Activated naive CD4-positive, alpha-beta T cell treated with anti-CD3 and anti-CD28 coated beads, Interleukin-2, amount 50 U/mL, for 16 hours (primary cell): ENCODE measurements at regions not wholly inside any gene's neighbourhood (a gene's known extent, or its start where the extent isn't known, plus 50 kb on each side); places are given as distances from the start of the nearest gene placed in this dataset.
"Not testable (repeated sequence)": the region's sequence is repeated elsewhere in the genome, so short reads cannot be mapped to it uniquely, and the experiment has no call there.

Source experiments
- DNase-seq: peaks from one replicate; pipeline ENCODE4 v3.0.0-alpha.2; 2020

DNA sequence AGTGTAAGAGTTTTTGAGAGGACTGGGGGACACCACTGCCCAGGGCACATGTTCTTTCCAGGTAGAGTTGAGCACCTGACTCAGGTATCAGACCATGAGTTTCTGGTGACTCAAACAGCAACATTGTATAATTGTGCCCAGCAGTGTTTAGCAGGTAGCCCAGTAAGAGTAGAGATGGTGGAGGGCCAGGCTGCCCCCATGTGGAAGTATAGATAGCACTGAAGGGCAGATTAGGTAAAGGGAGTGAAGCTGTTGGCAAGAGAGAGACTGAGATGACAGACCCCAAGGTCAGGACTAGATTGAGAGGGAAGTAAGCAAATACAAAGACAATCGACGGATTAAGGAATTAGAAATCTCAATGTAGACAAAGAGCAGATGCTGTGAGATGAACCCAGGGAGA, 74.6 kb downstream of the TRIM42 start:
- no peak for DNase-seq

DNA sequence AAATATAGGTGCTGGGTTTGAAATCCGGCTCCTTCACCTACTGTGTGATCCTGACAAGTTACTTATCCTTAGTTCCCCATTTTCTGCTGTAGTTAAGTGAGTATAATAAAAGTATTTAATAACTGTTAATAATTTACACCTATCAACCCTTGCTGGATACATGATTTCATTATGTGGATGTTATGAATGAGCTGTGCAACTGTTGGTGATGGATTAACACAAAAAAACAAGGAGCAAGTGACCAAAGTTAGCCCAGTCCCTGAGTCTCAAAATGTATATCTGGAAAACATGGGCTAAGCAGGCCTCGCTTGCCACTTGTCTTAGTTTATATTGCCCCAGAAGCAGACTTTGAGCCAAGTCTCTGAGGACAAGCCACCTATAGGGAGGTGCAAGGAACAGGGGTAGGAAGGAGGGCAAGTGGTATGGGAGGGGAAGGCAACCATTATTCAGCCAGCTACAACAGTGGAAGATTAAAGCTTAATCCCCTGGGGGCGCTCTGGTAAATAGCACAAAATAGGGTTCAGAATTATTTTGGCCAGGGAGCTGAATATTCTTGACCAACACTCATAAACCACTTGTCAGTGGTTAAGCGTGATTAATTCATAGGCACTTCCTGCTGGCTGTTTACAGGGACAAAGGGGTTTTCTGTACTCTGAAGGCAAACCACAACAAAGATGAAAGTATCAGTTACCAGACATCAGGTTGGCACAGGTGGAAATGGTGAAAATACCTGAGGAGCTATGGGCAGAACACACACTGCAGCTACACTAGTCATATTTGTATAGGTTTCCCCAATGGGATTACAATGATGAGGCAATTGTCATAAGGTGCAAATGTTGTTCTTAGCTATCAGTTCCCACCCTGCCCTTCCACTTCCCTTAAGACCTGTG, 76.2 kb downstream of the TRIM42 start:
- DNase-seq: no peak

DNA sequence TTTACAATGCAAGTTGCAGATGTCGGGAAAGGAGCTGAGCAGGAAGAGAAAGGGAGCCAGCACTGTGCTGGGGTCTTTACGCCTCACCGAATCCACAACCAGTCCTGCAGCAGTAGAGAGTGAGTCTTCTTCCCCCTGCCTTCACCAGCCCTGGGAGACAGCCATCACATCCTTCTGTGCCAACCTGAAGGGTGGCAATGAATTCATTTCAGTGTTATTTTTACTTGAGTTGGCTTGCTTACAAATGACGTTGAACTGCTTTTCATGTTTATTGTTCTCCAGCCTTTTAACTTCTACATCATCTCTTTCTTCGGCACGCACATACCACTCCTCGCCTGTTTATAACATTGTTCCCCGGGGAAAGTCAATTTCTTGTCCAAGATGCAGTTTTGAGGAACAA, 77.1 kb downstream of the TRIM42 start:
- no peak for DNase-seq

DNA sequence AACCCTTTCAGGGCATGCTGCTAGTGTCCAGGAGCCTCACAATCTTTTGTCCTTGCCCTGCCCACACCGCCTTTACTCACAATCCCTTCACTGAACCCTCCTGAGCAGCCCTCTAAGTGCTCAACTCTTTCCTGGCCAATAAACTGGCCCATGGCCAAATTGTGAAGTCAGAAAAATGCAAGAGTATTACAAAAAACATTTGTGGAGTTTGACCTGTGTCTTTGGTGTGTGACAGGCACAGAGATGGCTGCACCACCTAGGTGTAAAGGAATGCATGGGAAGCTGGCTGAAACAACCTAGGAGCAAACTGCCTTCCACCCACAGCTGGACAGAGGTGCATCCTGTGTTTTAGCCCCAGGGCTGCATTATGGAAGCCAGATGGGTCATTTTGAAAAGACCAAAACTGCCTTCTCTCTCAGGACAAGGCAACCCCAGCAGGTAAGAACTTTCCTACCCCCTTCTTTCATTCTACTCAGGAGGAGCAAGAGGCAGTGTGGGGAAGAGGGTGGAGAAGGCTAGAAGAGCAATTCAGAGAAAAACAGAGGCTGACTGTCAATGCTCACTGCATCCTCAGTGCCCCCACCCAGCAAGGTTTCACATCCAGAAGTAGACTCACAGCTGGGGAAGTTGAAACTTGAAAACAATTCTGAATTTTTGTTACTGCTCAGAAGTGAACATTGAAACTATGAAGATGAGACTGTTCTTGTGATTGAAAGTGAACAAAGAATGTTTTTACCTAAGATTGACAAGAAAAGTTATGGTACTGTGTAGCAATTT, 78.6 kb downstream of the TRIM42 start:
- no peak for DNase-seq

DNA sequence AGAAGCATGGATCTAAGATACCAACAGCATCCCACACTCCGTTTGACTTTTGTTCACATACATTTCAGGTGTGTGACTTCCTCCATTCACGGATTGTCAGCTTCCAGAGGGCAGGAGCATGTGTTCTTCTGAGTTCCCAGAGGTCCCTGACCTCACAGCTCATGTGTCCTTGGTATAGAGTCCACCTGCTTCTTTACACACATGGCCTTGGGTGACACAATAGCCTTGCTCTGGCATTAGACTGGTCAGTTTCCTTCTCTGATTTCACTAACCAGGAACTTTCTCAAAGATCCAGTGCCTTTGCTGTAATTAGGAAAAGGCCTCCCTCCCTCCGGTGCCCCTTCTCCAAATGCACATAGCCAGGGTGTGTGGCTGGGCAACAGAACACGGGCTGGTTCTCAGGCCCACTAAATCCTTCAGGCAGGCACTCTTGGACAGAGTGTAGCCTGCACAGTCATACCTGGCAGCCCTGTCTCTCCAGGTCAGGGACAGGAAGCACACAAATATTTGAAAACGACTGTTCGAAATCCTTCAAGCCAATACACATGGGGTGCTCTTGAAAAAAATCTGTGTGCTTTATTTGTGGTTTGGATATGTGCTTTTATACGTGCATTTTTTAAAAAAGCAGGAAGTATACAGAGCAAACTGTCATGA, 81.1 kb downstream of the TRIM42 start:
- DNase-seq: no peak

DNA sequence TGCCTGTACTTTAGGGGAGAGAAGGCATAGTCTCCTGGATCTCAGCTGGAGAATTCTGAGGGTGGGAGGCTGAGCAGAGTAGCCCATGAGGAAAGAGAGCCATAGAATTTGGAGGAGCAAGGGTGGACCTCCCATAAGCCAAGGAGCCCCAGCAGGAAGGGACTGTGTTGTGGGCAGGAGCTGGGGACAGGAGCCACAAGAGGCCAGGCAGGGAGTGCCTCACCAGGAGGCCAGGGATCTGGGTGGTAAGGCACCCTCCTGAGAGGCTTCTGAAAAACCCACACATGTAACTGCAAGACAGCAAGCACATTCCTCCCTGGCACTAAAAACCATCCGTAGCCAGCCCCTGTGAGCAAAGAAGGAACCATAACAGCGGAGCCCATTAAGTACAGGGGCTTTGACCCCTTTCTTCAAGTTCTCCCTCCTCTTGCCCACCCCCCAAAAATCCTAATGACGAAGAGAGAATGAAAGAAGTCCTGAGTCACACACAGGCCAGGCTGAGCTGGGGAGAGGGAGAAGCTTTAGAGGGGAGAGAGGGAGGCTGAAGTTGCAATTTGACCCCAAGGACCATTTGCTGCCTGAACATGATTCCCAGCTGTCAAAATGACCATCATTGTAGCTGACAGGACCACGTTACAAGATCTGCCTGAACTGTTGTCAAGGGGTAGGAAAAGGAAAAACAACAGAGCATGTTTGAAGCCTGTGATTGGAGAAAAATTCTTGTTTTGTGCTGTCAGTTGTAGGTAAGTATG, 82.6 kb downstream of the TRIM42 start:
- DNase-seq: no peak

DNA sequence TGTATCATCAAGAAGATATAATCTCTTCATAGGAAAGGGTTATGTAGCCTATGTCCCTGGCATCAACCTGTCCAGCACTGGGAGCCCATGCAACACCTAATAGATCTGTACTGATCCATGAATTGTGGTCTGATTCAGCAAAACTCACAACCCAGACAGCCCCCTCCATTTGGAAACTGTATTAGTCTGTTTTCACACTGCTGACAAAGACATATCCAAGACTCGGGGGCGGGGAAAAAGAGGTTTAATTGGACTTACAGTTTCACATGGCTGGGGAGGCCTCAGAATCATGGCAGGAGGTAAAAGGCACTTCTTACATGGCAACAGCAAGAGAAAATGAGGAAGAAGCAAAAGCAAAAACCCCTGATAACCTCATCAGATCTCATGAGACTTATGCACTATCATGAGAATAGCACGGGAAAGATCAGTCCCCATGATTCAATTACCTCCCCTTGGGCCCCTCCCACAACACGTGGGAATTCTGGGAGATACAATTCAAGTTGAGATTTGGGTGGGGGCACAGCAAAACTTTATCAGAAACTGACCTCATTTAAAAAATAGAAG, 83.3 kb downstream of the TRIM42 start:
- DNase-seq: no peak

DNA sequence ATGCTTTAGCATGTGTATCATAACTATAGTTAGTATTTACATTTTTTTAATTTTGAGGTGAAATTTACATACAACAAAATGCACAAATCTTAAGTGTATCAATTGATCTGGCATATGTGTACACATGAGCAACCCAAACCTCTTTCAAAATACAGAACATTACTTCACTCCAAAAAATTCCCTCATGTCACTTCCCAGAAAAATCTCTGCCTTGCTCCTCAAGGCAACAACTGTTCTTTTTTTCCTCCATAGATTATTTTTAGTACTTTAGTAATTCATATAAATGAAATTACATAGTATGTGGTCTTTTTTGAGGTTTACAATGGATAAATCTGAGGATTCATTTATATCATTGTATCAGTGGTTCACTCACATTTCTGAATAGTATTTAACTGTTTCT, 84.9 kb downstream of the TRIM42 start:
- no peak for DNase-seq

DNA sequence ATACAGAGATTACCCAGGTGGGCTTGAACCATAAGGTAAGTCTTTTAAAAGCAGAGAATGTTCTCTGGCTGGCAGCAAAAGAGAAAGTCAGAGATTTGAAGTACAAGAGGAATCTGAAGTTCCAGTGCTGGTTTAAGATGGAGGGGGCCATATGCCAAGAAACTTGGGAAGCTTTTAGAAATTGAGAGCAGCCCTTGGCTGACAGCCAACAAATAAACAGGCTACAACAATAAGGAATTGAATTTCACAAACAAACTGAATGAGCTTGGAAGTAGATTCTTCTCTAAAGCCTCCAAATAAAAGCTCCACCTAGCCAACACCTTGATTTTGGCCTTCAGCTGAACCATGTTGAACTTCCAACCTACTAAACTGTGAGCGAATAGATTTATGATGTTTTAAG, 85.7 kb downstream of the TRIM42 start:
- no peak for DNase-seq

DNA sequence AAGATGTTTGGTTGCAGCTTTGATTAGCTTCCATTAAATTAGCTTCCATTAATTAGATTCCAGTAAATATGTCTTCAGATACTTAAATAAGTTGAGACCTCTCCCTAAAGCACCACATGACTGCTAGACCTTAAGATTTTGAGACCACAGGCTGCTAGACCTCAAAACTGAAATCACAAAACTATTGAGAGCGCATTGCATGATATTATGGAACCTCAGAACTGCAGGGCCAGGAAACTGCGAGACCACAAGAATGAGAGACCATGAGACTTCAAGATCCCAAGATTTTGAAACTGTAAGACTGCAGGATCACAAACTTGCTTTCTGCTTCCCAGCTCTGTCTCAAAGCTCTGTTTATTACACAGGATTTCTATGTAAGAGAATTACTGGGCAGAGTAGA, 87.4 kb downstream of the TRIM42 start:
- DNase-seq: no peak

DNA sequence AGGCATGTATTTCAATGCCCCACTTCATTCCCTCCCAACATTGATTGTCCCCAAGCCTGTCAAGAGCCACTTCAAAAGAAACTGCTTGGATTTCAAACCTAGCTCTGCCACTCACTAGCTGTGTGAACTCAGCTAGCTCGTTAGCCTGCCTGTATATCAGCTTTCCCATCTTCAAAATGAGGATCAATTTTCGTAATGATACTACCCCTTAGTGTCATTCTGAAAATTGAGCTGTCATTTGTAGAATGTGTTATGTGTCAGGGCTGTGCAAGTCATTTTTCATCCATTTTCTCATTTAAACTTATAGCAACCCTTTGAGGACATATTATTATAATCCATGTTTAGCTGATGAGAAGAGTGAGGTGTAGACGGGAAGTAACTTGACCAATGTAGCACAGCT, 88.6 kb downstream of the TRIM42 start:
- no peak for DNase-seq

DNA sequence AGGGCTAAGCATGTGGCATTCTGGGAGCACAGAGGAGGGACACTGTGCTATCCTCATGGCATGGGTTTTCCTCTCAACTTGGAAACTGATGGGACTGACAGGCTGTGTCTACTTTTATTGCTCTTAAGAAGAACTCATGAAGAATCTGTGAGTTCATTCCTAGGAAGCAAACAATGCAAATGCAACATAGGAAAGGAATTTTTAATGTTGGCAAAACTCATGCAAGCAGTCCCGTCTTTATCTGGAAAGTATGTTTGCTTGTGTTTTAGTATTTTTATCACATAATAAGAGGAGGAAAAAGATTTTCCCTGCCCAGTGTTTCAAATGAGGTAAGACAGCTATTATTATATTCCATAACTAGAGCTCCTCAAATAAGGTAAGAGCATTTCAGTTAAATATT, 89.7 kb downstream of the TRIM42 start:
- no peak for DNase-seq

DNA sequence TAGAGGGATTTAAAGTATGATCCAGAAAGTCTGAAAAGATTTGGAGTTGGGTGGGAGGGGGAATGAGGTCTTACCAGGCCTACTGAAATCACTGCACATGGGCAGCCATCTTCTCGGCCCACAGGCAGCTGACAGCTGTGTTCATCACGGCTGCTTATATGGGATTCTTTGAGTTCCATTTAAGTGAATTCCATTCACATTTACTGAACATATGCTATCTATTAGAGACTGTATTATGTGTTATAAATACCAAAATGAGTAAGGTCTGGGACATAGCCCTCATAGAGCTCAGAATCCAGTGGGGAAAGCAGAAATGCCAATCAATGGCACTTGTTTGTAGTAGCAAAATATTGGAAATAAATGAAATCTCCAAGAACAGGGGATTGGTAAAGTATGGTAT, 91.1 kb downstream of the TRIM42 start:
- no peak for DNase-seq

DNA sequence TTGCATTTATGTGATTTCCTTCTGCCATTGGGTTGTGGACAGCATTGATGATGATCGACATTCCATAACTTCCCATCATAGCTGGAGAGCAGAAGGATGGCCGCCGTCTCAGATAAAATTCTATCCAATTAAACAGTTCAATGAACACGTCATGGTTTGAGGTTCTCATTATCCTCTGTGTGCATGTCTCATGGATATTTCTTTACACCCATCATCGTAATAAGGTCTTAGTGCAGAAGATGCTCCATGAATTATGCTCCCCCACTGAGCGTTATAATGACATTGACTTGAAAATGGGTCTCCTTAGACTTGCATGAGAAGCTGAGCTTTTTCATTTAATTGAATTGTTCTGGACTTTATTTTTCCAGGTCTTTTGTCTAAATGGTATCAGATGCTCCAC, 92.1 kb downstream of the TRIM42 start:
- no peak for DNase-seq

DNA sequence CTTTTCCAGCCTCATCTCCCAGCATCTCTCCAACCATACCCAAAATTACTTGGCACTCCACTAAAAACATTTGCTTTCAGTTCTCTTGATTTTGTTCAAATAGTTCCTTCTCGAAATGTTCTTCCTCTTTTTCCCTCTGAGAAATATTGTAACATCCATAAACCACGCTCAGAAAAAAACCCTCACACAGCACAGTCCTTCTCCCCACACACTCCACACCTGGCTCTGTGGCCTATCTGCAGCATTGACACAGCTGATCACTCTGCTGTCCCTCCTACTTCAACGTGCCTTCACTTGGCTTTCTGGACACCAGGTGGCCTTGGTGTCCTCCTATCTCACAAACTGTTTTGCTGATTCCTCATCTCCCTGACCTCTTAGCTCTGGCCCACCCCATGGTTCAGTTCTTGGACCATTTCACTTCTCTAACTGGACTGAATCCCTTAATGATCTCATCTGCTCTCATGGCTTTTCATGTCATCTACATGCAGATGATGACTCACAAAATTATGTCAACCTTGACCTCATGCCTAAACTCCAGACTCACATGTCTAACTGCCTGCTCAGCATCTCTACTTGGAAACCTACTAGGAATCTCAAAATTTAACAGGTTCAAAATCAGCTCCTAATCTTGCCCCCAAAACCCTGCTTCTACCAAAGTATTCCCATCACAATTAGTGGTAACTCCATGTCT, 93.3 kb downstream of the TRIM42 start:
- no peak for DNase-seq

DNA sequence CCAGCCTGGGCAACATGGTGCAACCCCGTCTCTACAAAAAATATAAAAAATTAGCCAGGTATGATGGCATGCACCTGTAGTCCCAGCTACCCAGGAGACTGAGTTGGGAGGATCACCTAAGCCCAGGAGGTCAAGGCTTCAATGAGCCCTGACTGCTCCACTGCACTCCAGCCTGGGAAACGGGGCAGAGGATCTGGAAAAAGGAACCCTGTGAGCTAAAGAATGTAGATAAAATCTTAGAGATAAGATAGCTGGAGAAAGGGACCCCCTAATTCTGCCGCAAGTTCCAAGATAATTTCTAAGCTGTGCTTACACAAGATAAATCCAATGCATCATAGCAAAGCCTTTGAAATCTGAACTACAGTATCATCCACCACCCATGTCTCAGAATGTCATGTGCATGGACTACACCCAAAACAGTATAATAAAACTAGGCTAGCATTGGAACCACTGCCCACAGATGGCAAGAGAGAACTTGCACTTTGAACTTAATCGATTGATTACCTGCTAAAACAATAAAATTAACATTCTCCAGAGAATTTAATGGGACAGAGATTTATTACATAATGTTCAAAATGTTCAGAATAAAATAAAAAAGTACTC, 99.9 kb downstream of the TRIM42 start:
- DNase-seq: no peak

DNA sequence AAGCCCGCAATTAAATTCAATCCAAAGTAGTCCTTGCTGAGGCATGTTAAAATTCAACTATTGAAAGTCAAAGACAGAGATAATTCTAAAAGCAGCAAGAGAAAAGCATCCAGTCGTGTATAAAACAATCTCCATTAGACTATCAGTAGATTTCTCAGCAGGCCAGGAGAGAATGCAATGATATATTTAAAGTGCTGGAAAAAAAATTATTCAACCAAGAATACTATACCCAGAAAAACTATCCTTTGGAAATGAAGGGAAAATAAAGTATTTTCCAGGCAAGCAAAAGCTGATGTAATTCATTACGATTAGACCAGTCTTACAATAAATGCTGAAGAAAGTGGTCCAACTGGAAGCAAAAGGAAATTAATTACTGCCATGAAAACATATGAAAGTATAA, 113.5 kb downstream of the TRIM42 start:
- no peak for DNase-seq

DNA sequence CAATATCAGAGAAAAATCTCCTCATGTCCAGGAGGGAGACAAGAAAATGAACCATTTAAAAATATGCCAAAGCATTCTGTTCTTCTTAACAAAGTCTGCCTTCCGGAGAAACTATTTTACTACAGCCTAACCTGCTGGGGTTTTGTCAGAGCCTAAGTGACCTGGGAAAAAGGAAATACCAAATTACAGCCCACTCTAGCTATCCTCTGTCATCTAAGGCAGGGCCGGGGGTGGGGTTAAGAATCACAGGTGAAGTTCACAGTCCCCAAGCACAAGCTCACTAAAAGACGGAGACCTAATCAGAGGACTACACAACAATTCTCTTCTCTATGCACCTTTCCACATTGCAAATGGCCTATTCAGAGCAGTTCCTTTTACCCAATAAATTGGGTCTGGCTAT, 116.6 kb downstream of the TRIM42 start:
- no peak for DNase-seq

DNA sequence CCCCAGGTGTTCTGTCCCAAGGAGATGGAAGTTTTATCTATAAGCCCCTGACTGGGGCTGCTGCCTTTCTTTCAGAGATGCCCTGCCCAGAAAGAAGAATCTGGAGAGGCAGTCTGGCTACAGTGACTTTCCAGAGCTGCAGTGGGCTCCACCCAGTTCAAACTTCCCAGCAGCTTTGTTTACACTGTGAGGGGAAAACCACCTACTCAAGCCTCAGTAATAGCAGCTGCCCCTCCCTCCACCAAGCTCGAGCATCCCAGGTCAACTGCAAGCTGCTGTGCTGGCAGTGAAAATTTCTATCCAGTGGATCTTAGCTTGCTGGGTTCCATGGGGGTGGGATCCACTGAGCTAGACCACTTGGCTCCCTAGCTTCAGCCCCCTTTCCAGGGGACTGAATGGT, 125.0 kb downstream of the TRIM42 start:
- DNase-seq: not testable (repeated sequence)

DNA sequence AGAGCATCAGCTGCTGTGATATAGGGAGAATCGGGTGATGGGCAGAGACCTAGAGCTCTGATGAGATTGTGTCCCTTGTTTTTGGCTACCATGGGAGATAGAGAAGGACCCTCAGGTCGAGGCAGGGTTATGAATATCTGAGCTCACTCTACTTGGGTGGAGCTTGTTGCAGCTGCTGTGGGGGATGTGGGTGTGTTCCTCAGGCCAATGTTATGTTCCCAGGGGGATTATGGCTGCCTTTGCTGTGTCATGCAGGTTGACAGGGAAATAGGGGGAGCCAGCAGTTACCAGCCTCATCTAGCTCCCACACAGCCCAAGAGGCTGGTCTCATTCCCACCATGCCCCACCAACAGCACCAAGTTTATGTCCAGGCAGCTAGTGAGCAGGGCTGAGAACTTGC, 131.5 kb downstream of the TRIM42 start:
- no peak for DNase-seq

DNA sequence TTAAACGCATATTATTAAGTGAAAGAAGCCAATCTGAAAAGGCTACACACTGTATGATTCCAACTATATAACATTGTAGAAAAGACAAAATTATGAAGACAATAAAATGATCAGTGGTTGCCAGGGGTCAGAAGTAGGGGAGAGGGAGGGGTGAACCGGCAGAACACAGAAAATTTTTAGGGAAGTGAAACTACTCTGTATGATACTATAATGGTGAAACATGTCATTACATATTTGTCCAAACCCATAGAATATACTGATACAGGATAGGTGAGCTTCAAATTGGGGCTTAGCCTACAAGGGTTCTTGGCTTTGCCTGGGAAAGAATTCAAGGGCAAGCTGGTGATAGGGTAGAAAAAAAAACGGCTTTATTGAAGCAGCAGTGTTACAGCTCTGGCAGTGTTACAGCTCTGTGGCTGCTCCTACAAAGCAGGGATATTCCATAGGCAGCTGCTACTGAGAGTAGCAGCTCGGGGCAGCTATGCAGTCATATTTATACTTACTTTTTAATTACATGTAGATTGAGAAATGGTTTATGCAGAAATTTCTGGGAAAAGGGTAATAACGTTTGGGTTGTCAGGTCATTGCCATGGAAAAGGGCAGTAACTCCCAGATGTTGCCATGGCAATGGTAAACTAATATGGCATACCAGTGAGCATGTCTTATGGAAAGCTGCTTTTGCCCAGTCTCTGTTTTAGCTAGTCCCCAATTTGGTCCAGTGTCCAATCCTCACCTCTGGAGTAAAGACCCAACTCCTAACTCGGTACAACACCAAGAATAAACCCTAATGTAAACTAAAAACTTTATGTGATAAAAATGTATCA, 125.1 kb upstream of the SLC25A36 start:
- DNase-seq: no peak
